PC-3 (cell line): ENCODE measurements at regions not wholly inside any gene's neighbourhood (a gene's known extent, or its start where the extent isn't known, plus 50 kb on each side); places are given as distances from the start of the nearest gene placed in this dataset.

Experiments
- ATAC-seq: fragments of 200-7000 bp; cut with Tn5 transposase; 2 replicates; pipeline ENCODE4 v1.9.1; 2020; ENCODE audit warnings: mild to moderate bottlenecking, moderate library complexity
- BruUV-seq: library from RNA; stranded (reverse); fragments of 400-500 nt; replicated peaks from 2 replicates; lab custom pipeline; 2021; lab: Mats Ljungman, UMichigan
- CTCF ChIA-PET: fragments of 300-600 bp; sonication (Branson Sonifier 250); formaldehyde crosslinking; loops from one replicate; lab custom pipeline; 2022; ENCODE audit warnings: antibody characterized with exemption; lab: Charles Lee
- POLR2A ChIA-PET: fragments of 300-600 bp; sonication (Branson Sonifier 250); formaldehyde crosslinking; loops from one replicate; lab custom pipeline; 2022; ENCODE audit warnings: antibody characterized with exemption; ENCODE audit not compliant: unreplicated experiment; lab: Charles Lee
- DNase-seq: peaks from one replicate; pipeline ENCODE4 v3.0.0-alpha.2; 2015
- H2AFZ ChIP-seq: fragments of 300-600 bp; sonication (generic); 2 replicates; pipeline ENCODE4 v1.6.0; 2016; ENCODE audit warnings: antibody characterized with exemption, low read length
- H3F3A ChIP-seq: fragments of 300-600 bp; sonication (generic); one replicate; pipeline ENCODE4 v1.6.0; 2017; ENCODE audit warnings: antibody characterized with exemption, low read length, control low read depth, mild to moderate bottlenecking; ENCODE audit not compliant: unreplicated experiment
- H3K27ac ChIP-seq: fragments of 300-600 bp; sonication (generic); 2 replicates; pipeline ENCODE4 v1.5.1; 2016; ENCODE audit warnings: mild to moderate bottlenecking, low read length
- H3K27me3 ChIP-seq: fragments of 300-600 bp; sonication (generic); 2 replicates; pipeline ENCODE4 v1.6.1; 2016; ENCODE audit warnings: low read length, mixed read lengths
- H3K36me3 ChIP-seq: fragments of 300-600 bp; sonication (generic); 2 replicates; pipeline ENCODE4 v1.6.1; 2016; ENCODE audit warnings: low read depth, mixed run types, low read length, mixed read lengths
- H3K4me1 ChIP-seq: fragments of 300-600 bp; sonication (generic); 2 replicates; pipeline ENCODE4 v1.5.1; 2016; ENCODE audit warnings: low read length; ENCODE audit not compliant: insufficient read depth
- H3K4me2 ChIP-seq: fragments of 300-600 bp; sonication (generic); 2 replicates; pipeline ENCODE4 v1.6.0; 2016; ENCODE audit warnings: low read length
- H3K4me3 ChIP-seq: fragments of 300-600 bp; sonication (generic); 2 replicates; pipeline ENCODE4 v1.5.1; 2016; ENCODE audit warnings: mild to moderate bottlenecking, low read length, mixed read lengths
- H3K79me2 ChIP-seq: fragments of 300-600 bp; sonication (generic); 2 replicates; pipeline ENCODE4 v1.6.1; 2017; ENCODE audit warnings: low read length, mixed read lengths
- H3K9ac ChIP-seq: fragments of 300-600 bp; sonication (generic); 2 replicates; pipeline ENCODE4 v1.6.0; 2016; ENCODE audit warnings: mild to moderate bottlenecking, low read length
- H3K9me2 ChIP-seq: fragments of 300-600 bp; sonication (generic); replicated peaks from 2 replicates; pipeline ENCODE4 v1.6.1; 2016; ENCODE audit warnings: mixed run types, low read length, mixed read lengths
- H3K9me3 ChIP-seq: fragments of 300-600 bp; sonication (generic); 2 replicates; pipeline ENCODE4 v1.6.1; 2016; ENCODE audit warnings: low read length, mixed read lengths
- H4K20me1 ChIP-seq: fragments of 300-600 bp; sonication (generic); 2 replicates; pipeline ENCODE4 v1.6.1; 2016; ENCODE audit warnings: low read length, mixed read lengths
- CTCF ChIP-seq: fragments of 300-600 bp; sonication (generic); conservative IDR thresholded peaks from 2 replicates; pipeline ENCODE4 v1.5.1; 2017; ENCODE audit warnings: antibody characterized with exemption, low read depth, mild to moderate bottlenecking, low read length
- EZH2 ChIP-seq: fragments of 300-600 bp; sonication (generic); IDR thresholded peaks from one replicate; pipeline ENCODE4 v1.6.1; 2017; ENCODE audit warnings: antibody characterized with exemption, mild to moderate bottlenecking, low read length; ENCODE audit not compliant: unreplicated experiment
- EZH2phosphoT487 ChIP-seq: fragments of 300-600 bp; sonication (generic); IDR thresholded peaks from 2 replicates; pipeline ENCODE4 v1.6.1; 2018; ENCODE audit warnings: mild to moderate bottlenecking, antibody characterized with exemption, low read length, borderline replicate concordance
- intact Hi-C: fragments of 100-400 bp; cut with micrococcal nuclease; formaldehyde crosslinking; loops from 2 replicates; pipeline ENCODE4 v1.9.0; 2023

DNA sequence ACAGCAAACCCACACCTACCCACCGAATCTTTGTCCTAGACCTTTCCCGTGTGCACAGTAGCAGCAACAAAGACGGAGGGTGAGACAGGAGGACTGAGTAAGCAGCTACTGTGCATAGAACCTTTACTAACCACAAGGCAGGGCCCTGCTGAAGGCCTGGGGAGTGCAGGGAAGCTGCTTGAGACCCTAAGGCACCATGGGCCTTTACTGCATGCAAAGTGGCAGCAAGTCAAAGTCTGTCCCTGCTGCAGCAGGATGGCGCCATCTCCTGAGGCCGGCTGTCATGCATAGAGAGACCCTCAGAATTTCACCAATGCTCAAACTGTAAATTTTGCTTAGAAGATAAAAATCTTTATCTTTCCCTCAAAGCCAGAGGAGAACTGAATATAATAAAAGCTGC, 610.5 kb downstream of the ACTR3B start:
- H3K9me3 ChIP-seq = peaks cover 6% of the 10 kb centered on the region; the same call in 1 of the 2 replicates
- H3K4me3 ChIP-seq = no peak overlapping the region
- intact Hi-C loops = no loop called here
- DNase-seq (no peak), ATAC-seq (no peak)
- no peak overlapping the region for H2AFZ ChIP-seq
- H3K79me2 ChIP-seq = no peaks in the 10 kb centered on the region
- no peaks in the 10 kb centered on the region for H3F3A ChIP-seq
- H3K4me2 ChIP-seq = no peak overlapping the region
- CTCF ChIA-PET = no interaction called here
- BruUV-seq = no TSS peak
- no peaks in the 10 kb centered on the region for H3K9me2 ChIP-seq
- H3K27ac ChIP-seq = no peak overlapping the region
- H3K27me3 ChIP-seq = no peaks in the 10 kb centered on the region
- no peaks in the 10 kb centered on the region for H3K4me1 ChIP-seq
- H3K36me3 ChIP-seq = no peaks in the 10 kb centered on the region
- no peaks in the 10 kb centered on the region for H4K20me1 ChIP-seq
- POLR2A ChIA-PET = no interaction called here
- TF ChIP-seq EZH2phosphoT487 (no peak), EZH2 (no peak), CTCF (no peak)
- H3K9ac ChIP-seq = no peak overlapping the region

GRCh38 chr7:153380636-153381035, 621.1 kb downstream of the ACTR3B start:
- ChIA-PET POLR2A (no interaction called here), CTCF (no interaction called here)
- H3K9me3 ChIP-seq = no peaks in the 10 kb centered on the region
- H3F3A ChIP-seq = no peaks in the 10 kb centered on the region
- no peaks in the 10 kb centered on the region for H3K4me1 ChIP-seq
- intact Hi-C loops = no loop called here
- no peaks in the 10 kb centered on the region for H3K36me3 ChIP-seq
- H3K4me2 ChIP-seq = no peak overlapping the region
- ATAC-seq = no peak
- no peaks in the 10 kb centered on the region for H3K79me2 ChIP-seq
- DNase-seq = no peak
- H3K9me2 ChIP-seq = no peaks in the 10 kb centered on the region
- H4K20me1 ChIP-seq = no peaks in the 10 kb centered on the region
- H3K27me3 ChIP-seq = no peaks in the 10 kb centered on the region
- no peak overlapping the region for H3K9ac ChIP-seq
- no peak overlapping the region for H2AFZ ChIP-seq
- no peak overlapping the region for H3K4me3 ChIP-seq
- no TSS peak for BruUV-seq
- TF ChIP-seq CTCF (no peak), EZH2 (no peak), EZH2phosphoT487 (no peak)
- no peak overlapping the region for H3K27ac ChIP-seq

GRCh38 chr7:153381275-153382040, 621.9 kb downstream of the ACTR3B start:
- H2AFZ ChIP-seq = no peak overlapping the region
- no peak overlapping the region for H3K9ac ChIP-seq
- H3K9me2 ChIP-seq = no peaks in the 10 kb centered on the region
- H3K9me3 ChIP-seq = no peaks in the 10 kb centered on the region
- H3K27ac ChIP-seq = no peak overlapping the region
- intact Hi-C loops = no loop called here
- H3K79me2 ChIP-seq = no peaks in the 10 kb centered on the region
- ATAC-seq = no peak
- peak; percentile 31 for DNase-seq
- no peaks in the 10 kb centered on the region for H3K36me3 ChIP-seq
- no peaks in the 10 kb centered on the region for H3K27me3 ChIP-seq
- H3K4me3 ChIP-seq = no peak overlapping the region
- TF ChIP-seq CTCF (peak; percentile 65), EZH2 (no peak), EZH2phosphoT487 (no peak)
- no peaks in the 10 kb centered on the region for H4K20me1 ChIP-seq
- no TSS peak for BruUV-seq
- H3K4me1 ChIP-seq = no peaks in the 10 kb centered on the region
- CTCF ChIA-PET = no interaction called here
- POLR2A ChIA-PET = no interaction called here
- no peak overlapping the region for H3K4me2 ChIP-seq
- H3F3A ChIP-seq = no peaks in the 10 kb centered on the region
